Mesothelial cell of epicardium (in vitro differentiated cells): ENCODE measurements at regions not wholly inside any gene's neighbourhood (a gene's known extent, or its start where the extent isn't known, plus 50 kb on each side); places are given as distances from the start of the nearest gene placed in this dataset.
"Not testable (repeated sequence)": the region's sequence is repeated elsewhere in the genome, so short reads cannot be mapped to it uniquely, and the experiment has no call there.

ENCODE experiments used
- DNase-seq, 2 experiments: peaks; one replicate each; pipeline ENCODE4 v3.0.0; 2021; ENCODE audit warnings: low spot score in 2 of 2; ENCODE audit not compliant: unreplicated experiment in 2 of 2
- H3K27ac Mint-ChIP-seq: 2 replicates; pipeline ENCODE4 v1.8.0; 2021; ENCODE audit warnings: mixed read lengths
- H3K27me3 Mint-ChIP-seq: 2 replicates; pipeline ENCODE4 v1.8.0; 2021; ENCODE audit warnings: low read depth, mixed read lengths
- H3K36me3 Mint-ChIP-seq: 2 replicates; pipeline ENCODE4 v1.8.0; 2021; ENCODE audit warnings: mixed read lengths
- H3K4me1 Mint-ChIP-seq: 2 replicates; pipeline ENCODE4 v1.8.0; 2021; ENCODE audit warnings: mixed read lengths
- H3K4me3 Mint-ChIP-seq: 2 replicates; pipeline ENCODE4 v1.8.0; 2021; ENCODE audit warnings: mild to moderate bottlenecking, moderate library complexity, mixed read lengths
- H3K9me3 Mint-ChIP-seq: 2 replicates; pipeline ENCODE4 v1.8.0; 2021; ENCODE audit warnings: mixed read lengths
- TF ChIP-seq, protein P1 (sequence below): fragments of 200-600 bp; sonication (generic); IDR thresholded peaks from one replicate; pipeline ENCODE4 v1.5.0; 2021; ENCODE audit warnings: antibody characterized with exemption; ENCODE audit not compliant: unreplicated experiment

DNA sequence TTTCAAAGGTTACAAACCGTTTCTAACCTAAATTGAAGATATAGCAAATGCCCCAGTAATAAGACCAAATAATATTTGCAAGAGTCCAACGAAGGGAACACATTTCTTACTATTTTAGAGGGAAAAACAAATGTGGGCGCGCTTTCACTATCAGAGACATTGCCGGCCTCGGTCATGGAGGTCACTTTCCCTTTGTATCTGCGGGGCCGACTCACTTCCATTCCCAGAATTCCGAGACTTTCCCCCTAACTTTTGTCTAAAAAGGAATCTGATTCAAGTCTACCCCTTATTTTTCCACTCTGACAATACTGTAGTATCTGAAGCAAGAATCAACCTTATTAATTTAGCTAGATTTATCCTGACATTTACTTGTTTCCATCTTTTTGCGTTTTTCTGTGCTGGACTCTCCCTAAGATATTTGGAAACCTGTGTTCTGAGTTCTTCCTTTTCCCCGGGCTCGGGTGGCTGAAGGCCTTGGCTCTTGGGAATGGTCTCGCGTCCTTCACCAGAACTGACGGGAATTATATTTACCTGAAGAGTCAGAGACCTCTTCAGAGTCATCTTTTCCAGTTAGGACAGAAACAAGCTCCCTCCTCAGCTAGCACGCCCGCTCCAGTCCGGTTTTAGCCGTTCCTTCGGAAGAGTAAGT, 71.8 kb upstream of the ZNF184 start:
- no peak for DNase-seq
- peaks cover 22% of the 10 kb centered on the region for H3K4me1 Mint-ChIP-seq
- peak overlapping the region; percentile 80 for H3K4me3 Mint-ChIP-seq
- peak overlapping the region; percentile 59 for H3K27ac Mint-ChIP-seq
- H3K9me3 Mint-ChIP-seq = no peaks in the 10 kb centered on the region
- TF ChIP-seq, protein P1, sequence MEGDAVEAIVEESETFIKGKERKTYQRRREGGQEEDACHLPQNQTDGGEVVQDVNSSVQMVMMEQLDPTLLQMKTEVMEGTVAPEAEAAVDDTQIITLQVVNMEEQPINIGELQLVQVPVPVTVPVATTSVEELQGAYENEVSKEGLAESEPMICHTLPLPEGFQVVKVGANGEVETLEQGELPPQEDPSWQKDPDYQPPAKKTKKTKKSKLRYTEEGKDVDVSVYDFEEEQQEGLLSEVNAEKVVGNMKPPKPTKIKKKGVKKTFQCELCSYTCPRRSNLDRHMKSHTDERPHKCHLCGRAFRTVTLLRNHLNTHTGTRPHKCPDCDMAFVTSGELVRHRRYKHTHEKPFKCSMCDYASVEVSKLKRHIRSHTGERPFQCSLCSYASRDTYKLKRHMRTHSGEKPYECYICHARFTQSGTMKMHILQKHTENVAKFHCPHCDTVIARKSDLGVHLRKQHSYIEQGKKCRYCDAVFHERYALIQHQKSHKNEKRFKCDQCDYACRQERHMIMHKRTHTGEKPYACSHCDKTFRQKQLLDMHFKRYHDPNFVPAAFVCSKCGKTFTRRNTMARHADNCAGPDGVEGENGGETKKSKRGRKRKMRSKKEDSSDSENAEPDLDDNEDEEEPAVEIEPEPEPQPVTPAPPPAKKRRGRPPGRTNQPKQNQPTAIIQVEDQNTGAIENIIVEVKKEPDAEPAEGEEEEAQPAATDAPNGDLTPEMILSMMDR = no peak
- H3K27me3 Mint-ChIP-seq = peaks cover 53% of the 10 kb centered on the region
- no peaks in the 10 kb centered on the region for H3K36me3 Mint-ChIP-seq

DNA sequence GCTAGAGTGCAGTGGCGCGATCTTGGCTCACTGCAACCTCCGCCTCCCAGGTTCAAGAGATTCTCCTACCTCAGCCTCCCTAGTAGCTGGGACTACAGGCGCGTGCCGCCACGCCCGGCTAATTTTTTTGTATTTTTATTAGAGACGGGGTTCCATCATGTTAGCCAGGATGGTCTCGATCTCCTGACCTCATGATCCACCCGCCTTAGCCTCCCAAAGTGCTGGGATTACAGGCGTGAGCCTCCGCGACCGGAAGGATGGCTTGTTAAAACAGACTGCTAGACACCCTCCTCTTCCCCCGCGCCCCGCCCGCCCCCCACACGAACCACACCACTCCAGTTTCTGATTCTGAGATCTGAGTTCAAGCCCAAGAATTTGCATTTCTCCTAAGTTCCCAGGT, 71.2 kb upstream of the ZNF184 start:
- H3K4me3 Mint-ChIP-seq, H3K27ac Mint-ChIP-seq: not testable (repeated sequence)
- peaks cover 55% of the 10 kb centered on the region for H3K27me3 Mint-ChIP-seq

DNA sequence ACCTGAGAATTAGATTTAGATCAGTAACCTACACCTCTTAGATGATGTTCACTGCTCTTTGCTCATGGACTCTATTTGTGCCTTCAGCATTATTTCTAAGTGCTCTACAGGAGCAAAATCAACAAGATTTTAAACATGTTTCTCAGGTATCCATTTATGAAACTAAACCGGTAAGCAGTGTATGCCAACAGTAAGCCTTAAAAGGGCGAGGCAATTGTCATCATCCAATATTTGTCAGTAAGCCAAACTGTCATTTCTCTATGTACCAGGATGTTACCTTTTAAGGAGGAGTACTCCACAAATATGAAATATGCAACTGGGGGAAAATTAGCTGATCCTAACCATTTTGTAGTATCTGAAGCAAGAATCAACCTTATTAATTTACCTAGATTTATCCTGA, 69.6 kb upstream of the ZNF184 start:
- Mint-ChIP-seq H3K4me1 (peaks cover 19% of the 10 kb centered on the region), H3K9me3 (no peaks in the 10 kb centered on the region), H3K27me3 (peaks cover 51% of the 10 kb centered on the region), H3K36me3 (no peaks in the 10 kb centered on the region), H3K27ac (no peak overlapping the region), H3K4me3 (no peak overlapping the region)
- TF ChIP-seq, protein P1 = no peak
- DNase-seq = no peak

More for the DNA sequence above, 71.2 kb upstream of the ZNF184 start:
- H3K36me3 Mint-ChIP-seq, H3K9me3 Mint-ChIP-seq, DNase-seq: not testable (repeated sequence)
- H3K4me1 Mint-ChIP-seq = peaks cover 22% of the 10 kb centered on the region

DNA sequence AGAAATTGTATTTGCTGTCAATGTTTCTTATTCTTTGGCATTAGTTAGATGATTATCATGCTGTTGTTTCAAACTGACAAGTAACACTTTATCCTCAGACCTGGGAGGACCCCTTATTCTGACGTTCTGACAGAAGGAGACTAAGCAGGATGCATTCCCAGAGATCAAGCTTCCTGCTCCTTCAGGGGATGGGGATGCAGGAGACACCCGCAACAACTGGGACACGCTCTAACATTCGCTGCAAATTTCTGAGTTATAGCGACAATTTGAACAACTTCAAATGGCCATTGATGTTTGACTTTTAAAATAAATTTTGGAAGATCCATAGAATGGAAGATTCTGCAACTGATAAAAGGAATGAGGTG, 69.0 kb upstream of the ZNF184 start:
- Mint-ChIP-seq H3K4me3 (no peak overlapping the region), H3K27me3 (peaks cover 46% of the 10 kb centered on the region), H3K4me1 (peaks cover 19% of the 10 kb centered on the region), H3K36me3 (no peaks in the 10 kb centered on the region), H3K9me3 (no peaks in the 10 kb centered on the region), H3K27ac (no peak overlapping the region)
- no peak for DNase-seq
- TF ChIP-seq, protein P1 = no peak

DNA sequence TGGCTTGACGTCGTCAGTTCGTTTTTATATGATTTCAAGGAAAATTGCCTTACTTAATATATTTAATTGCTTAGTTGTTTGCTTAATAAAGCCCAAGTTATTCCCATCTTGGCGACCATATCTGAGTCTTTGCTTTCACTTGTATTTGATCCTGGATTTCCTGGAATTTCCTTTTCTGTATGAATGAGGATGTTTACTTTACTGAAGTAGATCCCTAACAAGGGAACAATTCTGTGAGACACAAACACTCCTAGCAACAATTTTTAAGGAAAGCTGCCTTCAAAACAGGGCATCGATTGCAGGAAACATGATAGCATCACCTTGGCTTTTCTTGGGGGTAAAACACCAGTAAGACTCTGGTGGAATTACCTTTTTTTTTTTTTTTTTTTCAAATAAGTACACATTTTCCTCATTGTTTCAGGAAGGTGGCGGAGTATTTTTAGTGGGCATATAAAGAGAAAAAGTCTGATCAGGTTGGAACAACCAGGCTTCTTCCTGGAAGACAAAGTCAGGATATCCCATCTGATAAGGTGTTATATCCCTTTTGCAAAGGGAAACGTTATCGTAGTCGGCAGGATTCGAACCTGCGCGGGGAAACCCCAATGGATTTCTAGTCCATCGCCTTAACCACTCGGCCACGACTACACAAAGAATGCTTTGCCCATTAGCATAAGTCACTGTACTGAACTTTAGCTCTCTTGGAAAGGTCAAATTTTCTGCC, 68.5 kb upstream of the ZNF184 start:
- Mint-ChIP-seq H3K27me3 (peaks cover 41% of the 10 kb centered on the region), H3K4me3 (no peak overlapping the region), H3K27ac (no peak overlapping the region), H3K9me3 (no peaks in the 10 kb centered on the region), H3K4me1 (peaks cover 19% of the 10 kb centered on the region), H3K36me3 (no peaks in the 10 kb centered on the region)
- TF ChIP-seq, protein P1 = no peak
- no peak for DNase-seq

DNA sequence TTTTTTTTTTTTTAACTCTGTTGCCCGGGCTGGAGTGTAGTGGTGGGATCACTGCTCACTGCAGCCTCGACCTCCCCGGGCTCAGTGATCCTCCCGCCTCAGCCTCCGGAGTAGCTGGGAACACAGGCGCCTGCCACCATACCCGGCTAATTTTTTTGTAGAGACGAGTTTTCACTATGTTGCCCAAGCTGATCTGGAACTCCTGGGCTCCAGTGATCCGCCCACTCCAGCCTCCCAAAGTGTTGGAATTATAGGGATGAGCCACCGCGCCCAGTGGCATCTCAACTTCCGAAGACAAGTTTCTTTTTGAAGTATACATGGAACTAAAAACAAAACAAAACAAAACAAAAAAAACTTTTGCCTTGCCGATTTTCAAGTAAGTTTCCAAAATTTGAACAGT, 66.6 kb upstream of the ZNF184 start:
- Mint-ChIP-seq H3K27ac (no peak overlapping the region), H3K36me3 (no peaks in the 10 kb centered on the region), H3K4me3 (peak overlapping the region; percentile 66), H3K9me3 (no peaks in the 10 kb centered on the region), H3K4me1 (peaks cover 7% of the 10 kb centered on the region), H3K27me3 (peaks cover 27% of the 10 kb centered on the region)
- no peak for DNase-seq
- TF ChIP-seq, protein P1 = no peak
